ENCODE measurements at regions not wholly inside any gene's neighbourhood (a gene's known extent, or its start where the extent isn't known, plus 50 kb on each side); places are given as distances from the start of the nearest gene placed in this dataset.

- FAIRE-seq (no peak), DNase-seq (ENCODE audit: insufficient read length, low spot score) (no peak)
- TF ChIP-seq POLR2A (IDR thresholded peaks at IDR 0.05; ENCODE audit: low read depth, low read length) = no peak
These were observed 790.3 kb upstream of the KCND2 start for GRCh38 chr7:119482671-119483070.

GRCh38 chr7:119483364-119483763 is 789.6 kb upstream of the KCND2 start:
- TF ChIP-seq POLR2A (IDR thresholded peaks at IDR 0.05; ENCODE audit: low read depth, low read length) = no peak
- DNase-seq (ENCODE audit: insufficient read length, low spot score) (no peak), FAIRE-seq (no peak)

- FAIRE-seq = no peak
- no peak for TF ChIP-seq POLR2A (IDR thresholded peaks at IDR 0.05; ENCODE audit: low read depth, low read length)
- no peak for DNase-seq (ENCODE audit: insufficient read length, low spot score)
These were observed 758.6 kb upstream of the KCND2 start for GRCh38 chr7:119514326-119514725.

GRCh38 chr7:119515214-119515613 is 757.8 kb upstream of the KCND2 start:
- no peak for DNase-seq (ENCODE audit: insufficient read length, low spot score)
- FAIRE-seq = no peak
- TF ChIP-seq POLR2A (IDR thresholded peaks at IDR 0.05; ENCODE audit: low read depth, low read length) = no peak

- FAIRE-seq = no peak
- DNase-seq (ENCODE audit: insufficient read length, low spot score) = no peak
- no peak for TF ChIP-seq POLR2A (IDR thresholded peaks at IDR 0.05; ENCODE audit: low read depth, low read length)
These were observed 757.0 kb upstream of the KCND2 start for GRCh38 chr7:119515962-119516361.

DNA sequence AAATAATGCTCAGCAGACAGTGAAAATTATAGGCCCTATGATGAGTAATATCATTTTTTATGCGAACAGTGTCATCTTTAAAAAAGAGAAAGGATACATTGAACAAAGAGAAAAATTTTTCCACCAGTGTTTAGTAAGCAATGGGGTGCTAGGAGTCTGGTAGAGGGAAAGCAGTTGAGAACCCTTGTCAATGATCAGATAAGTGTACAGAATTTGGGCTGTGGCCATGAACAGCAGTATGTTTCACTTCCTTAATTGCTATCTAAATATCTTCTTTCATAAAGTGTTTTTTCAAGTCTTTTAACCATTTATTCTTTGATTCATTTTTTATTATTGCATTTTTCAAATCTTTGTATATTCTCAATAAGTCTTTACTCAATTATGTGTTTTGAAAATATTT is 750.7 kb upstream of the KCND2 start:
- no peak for TF ChIP-seq POLR2A (IDR thresholded peaks at IDR 0.05; ENCODE audit: low read depth, low read length)
- FAIRE-seq (no peak), DNase-seq (ENCODE audit: insufficient read length, low spot score) (no peak)

GRCh38 chr7:119522698-119523097 is 750.3 kb upstream of the KCND2 start:
- TF ChIP-seq POLR2A (IDR thresholded peaks at IDR 0.05; ENCODE audit: low read depth, low read length) = no peak
- FAIRE-seq (no peak), DNase-seq (ENCODE audit: insufficient read length, low spot score) (no peak)

- DNase-seq (ENCODE audit: insufficient read length, low spot score) (no peak), FAIRE-seq (peak; percentile 38)
- no peak for TF ChIP-seq POLR2A (IDR thresholded peaks at IDR 0.05; ENCODE audit: low read depth, low read length)
These were observed 727.9 kb upstream of the KCND2 start for GRCh38 chr7:119545118-119545517.

- no peak for TF ChIP-seq POLR2A (IDR thresholded peaks at IDR 0.05; ENCODE audit: low read depth, low read length)
- peak; percentile 55 for FAIRE-seq
- DNase-seq (ENCODE audit: insufficient read length, low spot score) = no peak
These were observed 717.2 kb upstream of the KCND2 start for GRCh38 chr7:119555788-119556187.

- FAIRE-seq (no peak), DNase-seq (ENCODE audit: insufficient read length, low spot score) (no peak)
These were observed 716.5 kb upstream of the KCND2 start for GRCh38 chr7:119556436-119556835.

GRCh38 chr7:119561751-119562150 is 711.2 kb upstream of the KCND2 start:
- FAIRE-seq (no peak), DNase-seq (ENCODE audit: insufficient read length, low spot score) (no peak)
- TF ChIP-seq POLR2A (IDR thresholded peaks at IDR 0.05; ENCODE audit: low read depth, low read length) = no peak

More at GRCh38 chr7:119556436-119556835, 716.5 kb upstream of the KCND2 start:
- no peak for TF ChIP-seq POLR2A (IDR thresholded peaks at IDR 0.05; ENCODE audit: low read depth, low read length)

DNA sequence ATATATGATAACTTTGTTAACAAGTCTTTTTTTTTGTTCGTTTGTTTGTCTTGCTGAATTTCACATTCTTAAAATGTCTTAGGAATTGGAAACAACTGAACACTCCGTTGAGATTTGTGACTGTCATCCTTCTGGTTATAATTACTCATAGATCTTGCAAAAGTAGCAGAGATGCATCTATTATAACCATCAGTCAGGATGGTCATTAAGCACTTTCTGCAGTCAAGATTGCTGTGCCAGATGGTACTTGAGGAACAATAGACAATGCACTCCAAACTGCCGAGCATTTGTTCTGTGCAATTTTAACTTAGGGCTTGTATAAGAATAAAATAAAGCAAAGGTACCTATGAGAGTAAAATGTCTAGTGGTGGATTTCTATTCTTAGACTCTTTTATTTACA is 710.1 kb upstream of the KCND2 start:
- no peak for TF ChIP-seq POLR2A (IDR thresholded peaks at IDR 0.05; ENCODE audit: low read depth, low read length)
- FAIRE-seq (no peak), DNase-seq (ENCODE audit: insufficient read length, low spot score) (no peak)

- no peak for TF ChIP-seq POLR2A (IDR thresholded peaks at IDR 0.05; ENCODE audit: low read depth, low read length)
- no peak for FAIRE-seq
- no peak for DNase-seq (ENCODE audit: insufficient read length, low spot score)
These were observed 701.3 kb upstream of the KCND2 start for GRCh38 chr7:119571666-119572065.

DNA sequence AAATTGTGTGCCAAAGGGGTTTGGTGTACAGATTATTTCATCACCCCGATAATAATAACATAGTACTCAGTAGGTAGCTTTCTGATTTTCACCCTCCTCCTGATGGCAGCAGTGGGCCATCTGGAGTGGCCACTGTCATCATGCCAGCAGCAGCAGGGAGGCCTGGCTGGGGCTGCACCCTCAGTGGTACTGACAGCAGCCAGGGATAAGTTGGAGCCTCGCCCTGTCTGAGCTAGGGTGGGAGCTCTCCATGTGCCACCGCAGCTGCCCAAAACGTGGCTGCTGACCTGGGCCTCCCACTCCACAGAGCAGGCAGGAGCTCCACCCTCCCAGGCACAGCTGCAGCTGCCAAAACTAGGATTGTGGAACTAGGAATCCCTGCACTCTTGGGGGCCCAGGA is 700.8 kb upstream of the KCND2 start:
- no peak for TF ChIP-seq POLR2A (IDR thresholded peaks at IDR 0.05; ENCODE audit: low read depth, low read length)
- no peak for DNase-seq (ENCODE audit: insufficient read length, low spot score)
- FAIRE-seq = no peak

DNA sequence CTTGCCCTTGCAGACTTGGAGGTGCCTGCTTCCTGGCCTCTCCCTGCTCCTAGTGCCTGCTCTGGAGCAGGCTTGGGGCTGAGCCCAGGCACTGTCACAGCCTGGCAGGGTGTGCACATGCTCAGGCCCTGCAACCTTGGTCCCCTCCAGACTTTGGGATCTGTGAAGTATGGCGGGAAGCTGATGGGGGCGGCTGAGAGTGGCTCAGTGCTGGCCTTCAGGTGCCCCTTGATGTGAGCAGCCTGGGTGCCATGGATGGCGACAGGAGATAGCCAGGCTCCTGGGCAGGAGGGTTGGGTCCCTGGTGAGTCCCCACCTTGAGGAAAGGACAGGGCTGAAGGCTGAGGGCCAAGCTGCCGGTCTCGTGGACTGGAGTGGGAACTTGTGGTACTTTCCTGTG is 700.4 kb upstream of the KCND2 start:
- FAIRE-seq = no peak
- no peak for TF ChIP-seq POLR2A (IDR thresholded peaks at IDR 0.05; ENCODE audit: low read depth, low read length)
- DNase-seq (ENCODE audit: insufficient read length, low spot score) = no peak

DNA sequence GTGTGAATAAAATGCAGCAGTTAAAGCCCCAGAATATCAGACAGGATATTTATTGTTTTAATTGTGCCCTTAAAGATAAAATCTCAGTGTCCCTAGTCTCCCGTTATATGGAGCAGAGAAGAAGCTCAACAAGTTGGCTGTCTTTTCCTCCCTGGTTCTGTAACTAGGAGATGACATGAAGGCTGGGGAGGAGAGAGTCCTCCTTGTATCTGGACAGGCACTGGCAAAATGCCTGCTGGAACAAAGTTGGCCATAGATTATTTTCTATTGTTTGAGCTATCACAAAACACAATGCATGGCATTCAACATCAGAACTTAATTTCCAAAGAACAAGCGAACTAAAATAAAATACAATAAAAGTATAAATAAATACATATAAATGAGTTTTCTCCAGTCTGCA is 694.9 kb upstream of the KCND2 start:
- no peak for TF ChIP-seq POLR2A (IDR thresholded peaks at IDR 0.05; ENCODE audit: low read depth, low read length)
- DNase-seq (ENCODE audit: insufficient read length, low spot score) (no peak), FAIRE-seq (no peak)

All from H54 (cell line).